Lung (tissue), 11 donors: ENCODE measurements at regions not wholly inside any gene's neighbourhood (a gene's known extent, or its start where the extent isn't known, plus 50 kb on each side); places are given as distances from the start of the nearest gene placed in this dataset.

Experiments used
- ATAC-seq: fragments of 200-7000 bp; cut with Tn5 transposase; one replicate; pipeline ENCODE4 v1.9.1; 2020; ENCODE audit warnings: moderate number of reproducible peaks; ENCODE audit not compliant: insufficient read depth, low FRiP score
- DNase-seq, 3 donors: peaks; one replicate each; pipeline ENCODE4 v3.0.0-alpha.2; 2013 to 2017
- H3K27ac ChIP-seq, 2 donors: one replicate each; pipeline ENCODE4 v1.5.1; 2013; ENCODE audit warnings: mild to moderate bottlenecking in 2 of 2, moderate library complexity in 2 of 2, control low read depth in 1 of 2, inconsistent platforms in 1 of 2, low read depth in 1 of 2, low read length in 1 of 2
- H3K27me3 ChIP-seq, 3 donors: one replicate each; pipeline ENCODE4 v1.5.1; 2013; ENCODE audit warnings: low read length in 2 of 3; ENCODE audit not compliant: control insufficient read depth in 3 of 3, insufficient read depth in 3 of 3
- H3K36me3 ChIP-seq, 4 donors: one replicate each; pipeline ENCODE4 v1.5.1; 2013; ENCODE audit warnings: low read length in 4 of 4, mild to moderate bottlenecking in 1 of 4, moderate library complexity in 1 of 4; ENCODE audit not compliant: control insufficient read depth in 4 of 4, insufficient read depth in 4 of 4
- H3K4me1 ChIP-seq, 5 donors: one replicate each; pipeline ENCODE4 v1.5.1; 2013; ENCODE audit warnings: low read length in 5 of 5, mild to moderate bottlenecking in 2 of 5, moderate library complexity in 1 of 5; ENCODE audit not compliant: control insufficient read depth in 5 of 5, insufficient read depth in 5 of 5
- H3K4me3 ChIP-seq: one replicate; pipeline ENCODE4 v1.5.1; 2013; ENCODE audit warnings: mild to moderate bottlenecking, control low read depth, moderate library complexity
- H3K9ac ChIP-seq, 2 donors: one replicate each; pipeline ENCODE4 v1.5.1; 2013; ENCODE audit warnings: low read length in 2 of 2, control low read depth in 1 of 2; ENCODE audit not compliant: insufficient read depth in 1 of 2
- H3K9me3 ChIP-seq, 4 donors: one replicate each; pipeline ENCODE4 v1.5.1; 2013; ENCODE audit warnings: low read length in 3 of 4, mild to moderate bottlenecking in 1 of 4, moderate library complexity in 1 of 4; ENCODE audit not compliant: control insufficient read depth in 4 of 4, insufficient read depth in 3 of 4
- WGBS, 2 donors: extraction: QIAGEN DNeasy Blood & Tissue Kit; methylation state at CpG; one replicate each; pipeline ENCODE4 v1.1.7; 2013; 5-methylcytosine and 5-hydroxymethylcytosine counted together
- TF ChIP-seq, protein P1 (sequence below): IDR thresholded peaks from 2 replicates; pipeline ENCODE4 v1.5.1; 2012; ENCODE audit warnings: mild to moderate bottlenecking; ENCODE audit errors: control extremely low read depth, extremely low read depth
- donor health status: control.
- donor health status: control.
- donor health status: Bipolar disorder and iron deficiency.
- donor health status: healthy.
- donor health status: DM: yes; HTN: yes; CAD: no.

GRCh38 chr20:52564594-52564993 is 373.0 kb upstream of the ZFP64 start:
- Histone ChIP-seq H3K4me3 (no peak overlapping the region), H3K27ac (no peak overlapping the region), H3K36me3 (no peaks in the 10 kb centered on the region), H3K27me3 (no peaks in the 10 kb centered on the region), H3K9me3 (peaks cover 0 to 8% (median 4%) of the 10 kb centered on the region in 4 donors), H3K4me1 (no peaks in the 10 kb centered on the region), H3K9ac (no peak overlapping the region)
- DNase-seq, result no peak
- no peak for ATAC-seq
- WGBS, 2 donors, result 94 to 96% methylated on average over 4 of the region's 4 CpGs
- TF ChIP-seq, protein P1, sequence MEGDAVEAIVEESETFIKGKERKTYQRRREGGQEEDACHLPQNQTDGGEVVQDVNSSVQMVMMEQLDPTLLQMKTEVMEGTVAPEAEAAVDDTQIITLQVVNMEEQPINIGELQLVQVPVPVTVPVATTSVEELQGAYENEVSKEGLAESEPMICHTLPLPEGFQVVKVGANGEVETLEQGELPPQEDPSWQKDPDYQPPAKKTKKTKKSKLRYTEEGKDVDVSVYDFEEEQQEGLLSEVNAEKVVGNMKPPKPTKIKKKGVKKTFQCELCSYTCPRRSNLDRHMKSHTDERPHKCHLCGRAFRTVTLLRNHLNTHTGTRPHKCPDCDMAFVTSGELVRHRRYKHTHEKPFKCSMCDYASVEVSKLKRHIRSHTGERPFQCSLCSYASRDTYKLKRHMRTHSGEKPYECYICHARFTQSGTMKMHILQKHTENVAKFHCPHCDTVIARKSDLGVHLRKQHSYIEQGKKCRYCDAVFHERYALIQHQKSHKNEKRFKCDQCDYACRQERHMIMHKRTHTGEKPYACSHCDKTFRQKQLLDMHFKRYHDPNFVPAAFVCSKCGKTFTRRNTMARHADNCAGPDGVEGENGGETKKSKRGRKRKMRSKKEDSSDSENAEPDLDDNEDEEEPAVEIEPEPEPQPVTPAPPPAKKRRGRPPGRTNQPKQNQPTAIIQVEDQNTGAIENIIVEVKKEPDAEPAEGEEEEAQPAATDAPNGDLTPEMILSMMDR, result no peak

DNA sequence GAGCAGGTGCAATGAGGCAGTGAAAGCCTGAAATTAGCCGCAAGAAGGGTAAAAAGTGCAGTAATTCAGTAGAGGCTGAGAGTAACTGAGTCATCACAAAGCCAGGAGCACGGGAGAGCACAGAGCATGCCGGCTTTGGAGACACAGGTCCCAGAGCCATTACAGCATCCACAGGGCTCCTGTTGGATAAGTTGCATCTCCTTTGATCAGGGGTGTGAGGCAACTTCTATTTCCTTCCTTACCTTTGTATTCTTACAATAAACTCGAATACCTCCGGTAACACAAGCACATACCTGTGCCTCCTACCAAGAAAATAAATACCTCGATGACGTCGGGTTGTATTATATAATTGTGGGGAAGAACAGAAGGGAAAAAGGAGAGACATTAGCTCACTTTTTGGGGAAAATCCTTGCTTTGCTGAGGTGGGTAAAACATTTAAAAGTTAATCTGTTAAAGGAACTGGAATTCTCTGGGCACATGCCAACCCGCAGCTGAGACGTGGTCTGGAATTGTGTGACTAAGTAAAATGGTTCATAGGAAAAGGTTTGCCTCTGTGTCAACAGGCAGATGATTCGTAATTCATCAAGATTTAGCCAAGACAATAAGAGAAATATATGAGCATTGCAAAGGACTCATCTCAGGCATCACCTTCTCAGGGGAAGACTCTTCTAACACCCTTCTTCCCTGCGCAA is 360.7 kb upstream of the ZFP64 start:
- no peak for ATAC-seq
- Histone ChIP-seq H3K27me3 (no peaks in the 10 kb centered on the region), H3K9me3 (no peaks in the 10 kb centered on the region), H3K36me3 (no peaks in the 10 kb centered on the region), H3K27ac (no peak overlapping the region), H3K9ac (no peak overlapping the region), H3K4me3 (no peak overlapping the region), H3K4me1 (no peaks in the 10 kb centered on the region)
- 63 to 85% methylated on average over 12 of the region's 12 CpGs for WGBS, 2 donors
- TF ChIP-seq, protein P1, result no peak
- DNase-seq, result no peak

GRCh38 chr20:52542131-52542530 is 350.6 kb upstream of the ZFP64 start:
- Histone ChIP-seq H3K4me1 (peaks cover 0 to 12% (median 0%) of the 10 kb centered on the region in 5 donors), H3K36me3 (no peaks in the 10 kb centered on the region), H3K27ac (no peak overlapping the region), H3K27me3 (no peaks in the 10 kb centered on the region), H3K9ac (no peak overlapping the region), H3K4me3 (no peak overlapping the region), H3K9me3 (peaks cover 0 to 5% (median 0%) of the 10 kb centered on the region in 4 donors)
- TF ChIP-seq, protein P1, result no peak
- ATAC-seq (no peak), DNase-seq (peak in 1 of 3 donors; percentile 70)
- WGBS, 2 donors, result 65 to 75% methylated on average over 4 of the region's 4 CpGs

- Histone ChIP-seq H3K27me3 (no peaks in the 10 kb centered on the region), H3K9ac (no peak overlapping the region)
- ATAC-seq, result no peak
These were observed 348.9 kb upstream of the ZFP64 start for GRCh38 chr20:52540509-52540908.

More at GRCh38 chr20:52540509-52540908, 348.9 kb upstream of the ZFP64 start:
- Histone ChIP-seq H3K9me3 (peaks cover 0 to 8% (median 0%) of the 10 kb centered on the region in 4 donors), H3K4me3 (no peak overlapping the region), H3K27ac (no peak overlapping the region), H3K36me3 (no peaks in the 10 kb centered on the region), H3K4me1 (peaks cover 0 to 12% (median 0%) of the 10 kb centered on the region in 5 donors)
- DNase-seq, result no peak
- 68 to 76% methylated on average over 1 of the region's 1 CpG for WGBS, 2 donors
- TF ChIP-seq, protein P1, result no peak
